HFF-Myc (cell line): ENCODE measurements at regions not wholly inside any gene's neighbourhood (a gene's known extent, or its start where the extent isn't known, plus 50 kb on each side); places are given as distances from the start of the nearest gene placed in this dataset.

Experiments used
- DNase-seq: peaks from one replicate; pipeline ENCODE4 v3.0.0-alpha.2; 2011; ENCODE audit warnings: low read depth; ENCODE audit errors: extremely low read depth
- H3K4me3 ChIP-seq: replicated peaks from 2 replicates; pipeline ENCODE4 v1.5.1; 2011; ENCODE audit warnings: low read depth, mild to moderate bottlenecking, control low read depth, low read length
- TF ChIP-seq, protein P1 (sequence below): IDR thresholded peaks from 2 replicates; pipeline ENCODE4 v1.5.1; 2012; ENCODE audit warnings: mild to moderate bottlenecking, low read depth, low read length, control low read depth; ENCODE audit errors: missing control alignments

DNA sequence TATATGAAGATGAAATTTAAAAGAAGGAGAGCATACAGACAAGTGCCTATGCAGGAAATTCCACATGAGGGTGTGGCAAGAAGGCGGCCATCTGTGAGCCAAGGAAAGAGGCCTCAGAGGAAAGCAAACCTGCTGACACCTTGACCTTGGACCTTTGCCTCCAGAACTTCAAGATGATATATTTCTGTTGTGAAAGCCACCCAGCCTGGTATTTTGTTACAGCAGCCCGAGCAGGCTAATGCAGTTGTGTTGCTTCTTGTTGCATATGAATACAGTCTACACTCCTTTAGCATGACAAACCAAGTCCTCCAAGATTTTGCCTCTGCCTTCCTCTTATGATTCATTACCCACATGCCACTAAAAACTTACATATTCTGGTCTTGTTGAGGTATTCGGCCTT is 374.8 kb upstream of the TRIB2 start:
- no peak for DNase-seq
- TF ChIP-seq, protein P1, sequence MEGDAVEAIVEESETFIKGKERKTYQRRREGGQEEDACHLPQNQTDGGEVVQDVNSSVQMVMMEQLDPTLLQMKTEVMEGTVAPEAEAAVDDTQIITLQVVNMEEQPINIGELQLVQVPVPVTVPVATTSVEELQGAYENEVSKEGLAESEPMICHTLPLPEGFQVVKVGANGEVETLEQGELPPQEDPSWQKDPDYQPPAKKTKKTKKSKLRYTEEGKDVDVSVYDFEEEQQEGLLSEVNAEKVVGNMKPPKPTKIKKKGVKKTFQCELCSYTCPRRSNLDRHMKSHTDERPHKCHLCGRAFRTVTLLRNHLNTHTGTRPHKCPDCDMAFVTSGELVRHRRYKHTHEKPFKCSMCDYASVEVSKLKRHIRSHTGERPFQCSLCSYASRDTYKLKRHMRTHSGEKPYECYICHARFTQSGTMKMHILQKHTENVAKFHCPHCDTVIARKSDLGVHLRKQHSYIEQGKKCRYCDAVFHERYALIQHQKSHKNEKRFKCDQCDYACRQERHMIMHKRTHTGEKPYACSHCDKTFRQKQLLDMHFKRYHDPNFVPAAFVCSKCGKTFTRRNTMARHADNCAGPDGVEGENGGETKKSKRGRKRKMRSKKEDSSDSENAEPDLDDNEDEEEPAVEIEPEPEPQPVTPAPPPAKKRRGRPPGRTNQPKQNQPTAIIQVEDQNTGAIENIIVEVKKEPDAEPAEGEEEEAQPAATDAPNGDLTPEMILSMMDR = no peak
- no peak overlapping the region for H3K4me3 ChIP-seq

DNA sequence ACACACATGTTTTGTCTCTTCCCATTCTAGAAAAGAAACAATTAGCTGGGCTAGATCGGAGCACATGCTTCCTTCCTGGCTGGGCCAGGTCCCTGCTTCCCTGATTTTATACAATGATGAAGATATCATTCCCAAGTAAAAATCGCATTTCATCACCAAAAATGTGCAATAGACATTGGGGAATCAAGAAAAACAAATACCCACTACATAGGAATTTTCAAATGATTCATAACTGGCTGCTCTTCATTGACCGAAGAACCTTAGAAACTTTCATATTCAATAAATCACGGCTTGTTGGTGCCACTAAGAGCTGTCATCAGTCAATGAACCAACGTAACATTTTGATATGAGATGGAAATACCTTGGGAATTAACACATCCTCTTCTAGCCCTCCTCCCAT is 373.6 kb upstream of the TRIB2 start:
- TF ChIP-seq, protein P1 = no peak
- no peak for DNase-seq
- no peak overlapping the region for H3K4me3 ChIP-seq

- TF ChIP-seq, protein P1 = no peak
- H3K4me3 ChIP-seq = no peak overlapping the region
- DNase-seq = no peak
These were observed 369.7 kb upstream of the TRIB2 start for GRCh38 chr2:12347066-12347493.

GRCh38 chr2:12348216-12348615 is 368.5 kb upstream of the TRIB2 start:
- H3K4me3 ChIP-seq = no peak overlapping the region
- no peak for DNase-seq
- TF ChIP-seq, protein P1 = no peak

GRCh38 chr2:12350821-12351220 is 365.9 kb upstream of the TRIB2 start:
- TF ChIP-seq, protein P1 = no peak
- DNase-seq = no peak
- H3K4me3 ChIP-seq = no peak overlapping the region

GRCh38 chr2:12352889-12353288 is 363.8 kb upstream of the TRIB2 start:
- DNase-seq = no peak
- H3K4me3 ChIP-seq = no peak overlapping the region
- TF ChIP-seq, protein P1 = no peak

DNA sequence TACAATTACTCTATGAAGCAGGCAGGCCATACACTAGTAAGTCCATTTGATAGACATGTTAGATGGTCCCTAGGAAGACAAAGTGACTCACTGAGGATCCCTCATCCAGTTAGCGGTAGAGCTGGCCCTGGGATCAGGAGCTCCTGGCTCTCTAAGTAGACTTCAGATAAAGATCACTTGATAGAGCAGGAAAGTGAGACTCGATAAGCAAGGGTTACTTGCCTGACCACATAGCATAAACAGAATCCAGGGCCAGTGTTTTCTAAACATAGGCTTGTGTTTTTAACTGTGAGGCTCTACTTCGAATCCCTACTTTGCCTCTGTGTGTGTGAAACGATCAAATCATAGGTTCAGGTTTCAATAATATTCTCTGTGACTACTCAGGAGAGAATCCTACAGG is 355.2 kb upstream of the TRIB2 start:
- no peak for DNase-seq
- TF ChIP-seq, protein P1 = no peak
- no peak overlapping the region for H3K4me3 ChIP-seq
